H9 (cell line): ENCODE measurements at regions not wholly inside any gene's neighbourhood (a gene's known extent, or its start where the extent isn't known, plus 50 kb on each side); places are given as distances from the start of the nearest gene placed in this dataset.

ENCODE experiments used
- DNase-seq: peaks from one replicate; pipeline ENCODE4 v3.0.0-alpha.2; 2017
- H2AFZ ChIP-seq: one replicate; pipeline ENCODE4 v1.6.1; 2013; ENCODE audit warnings: mild to moderate bottlenecking, low read length, control low read depth, moderate library complexity
- H2AK5ac ChIP-seq: 2 replicates; pipeline ENCODE4 v1.6.1; 2013; ENCODE audit warnings: low read length, control low read depth, mixed read lengths; ENCODE audit not compliant: insufficient read length
- H2BK120ac ChIP-seq: one replicate; pipeline ENCODE4 v1.6.1; 2013; ENCODE audit warnings: low read depth, mild to moderate bottlenecking, low read length, control low read depth, inconsistent platforms; ENCODE audit not compliant: poor library complexity, severe bottlenecking
- H2BK12ac ChIP-seq: 2 replicates; pipeline ENCODE4 v1.6.1; 2013; ENCODE audit warnings: low read length, control low read depth, mixed read lengths, low read depth; ENCODE audit not compliant: insufficient read length
- H2BK15ac ChIP-seq: 2 replicates; pipeline ENCODE4 v1.6.1; 2013; ENCODE audit warnings: low read depth, low read length, control low read depth
- H2BK20ac ChIP-seq: one replicate; pipeline ENCODE4 v1.6.1; 2013; ENCODE audit warnings: low read depth, mild to moderate bottlenecking, low read length, control low read depth, inconsistent platforms; ENCODE audit not compliant: poor library complexity, severe bottlenecking
- H2BK5ac ChIP-seq: 2 replicates; pipeline ENCODE4 v1.6.1; 2013; ENCODE audit warnings: low read length, control low read depth, mixed read lengths; ENCODE audit not compliant: insufficient read length
- H3K14ac ChIP-seq: 2 replicates; pipeline ENCODE4 v1.6.1; 2013; ENCODE audit warnings: low read length, control low read depth; ENCODE audit not compliant: insufficient read depth
- H3K18ac ChIP-seq: 2 replicates; pipeline ENCODE4 v1.6.1; 2013; ENCODE audit warnings: low read depth, mild to moderate bottlenecking, mixed read lengths, low read length, control low read depth; ENCODE audit not compliant: insufficient read length
- H3K23ac ChIP-seq: 2 replicates; pipeline ENCODE4 v1.6.1; 2013; ENCODE audit warnings: low read length, control low read depth, mixed read lengths, low read depth; ENCODE audit not compliant: insufficient read length
- H3K23me2 ChIP-seq: 2 replicates; pipeline ENCODE4 v1.6.1; 2013; ENCODE audit warnings: low read depth, mild to moderate bottlenecking, mixed read lengths, low read length, control low read depth; ENCODE audit not compliant: insufficient read length, poor library complexity, severe bottlenecking
- H3K27ac ChIP-seq: 2 replicates; pipeline ENCODE4 v1.5.1; 2013; ENCODE audit warnings: low read length, control low read depth, mixed read lengths, low read depth; ENCODE audit not compliant: insufficient read length
- H3K27me3 ChIP-seq: 2 replicates; pipeline ENCODE4 v1.6.1; 2013; ENCODE audit warnings: low read length, control low read depth, inconsistent platforms; ENCODE audit not compliant: insufficient read depth
- H3K4ac ChIP-seq: 2 replicates; pipeline ENCODE4 v1.6.1; 2013; ENCODE audit warnings: low read depth, mild to moderate bottlenecking, control low read depth, inconsistent platforms, low read length, moderate library complexity
- H3K4me1 ChIP-seq: 2 replicates; pipeline ENCODE4 v1.6.1; 2013; ENCODE audit warnings: low read length, control low read depth, inconsistent platforms; ENCODE audit not compliant: insufficient read depth
- H3K4me2 ChIP-seq: 2 replicates; pipeline ENCODE4 v1.6.1; 2013; ENCODE audit warnings: low read length, control low read depth, mixed read lengths; ENCODE audit not compliant: insufficient read length, insufficient read depth
- H3K56ac ChIP-seq: 2 replicates; pipeline ENCODE4 v1.6.1; 2013; ENCODE audit warnings: low read depth, mild to moderate bottlenecking, mixed read lengths, low read length, control low read depth; ENCODE audit not compliant: insufficient read length
- H3K79me1 ChIP-seq: 2 replicates; pipeline ENCODE4 v1.6.1; 2013; ENCODE audit warnings: low read depth, mild to moderate bottlenecking, moderate library complexity, low read length, control low read depth, inconsistent platforms; ENCODE audit not compliant: insufficient read depth, poor library complexity, severe bottlenecking
- H3K79me2 ChIP-seq: 2 replicates; pipeline ENCODE4 v1.6.1; 2013; ENCODE audit warnings: low read length, control low read depth, inconsistent platforms; ENCODE audit not compliant: insufficient read depth
- H3K9ac ChIP-seq: 2 replicates; pipeline ENCODE4 v1.6.1; 2013; ENCODE audit warnings: low read length, control low read depth, mixed read lengths; ENCODE audit not compliant: insufficient read length; ENCODE audit errors: extremely low read depth
- H3K9me3 ChIP-seq: one replicate; pipeline ENCODE4 v1.6.1; 2013; ENCODE audit warnings: low read depth, low read length, inconsistent platforms; ENCODE audit not compliant: control insufficient read depth
- H3T11ph ChIP-seq: one replicate; pipeline ENCODE4 v1.6.1; 2013; ENCODE audit warnings: mild to moderate bottlenecking, low read length, control low read depth, inconsistent platforms
- H4K20me1 ChIP-seq: one replicate; pipeline ENCODE4 v1.6.1; 2013; ENCODE audit not compliant: control insufficient read depth, insufficient read length, insufficient read depth
- H4K5ac ChIP-seq: 2 replicates; pipeline ENCODE4 v1.6.1; 2013; ENCODE audit warnings: low read depth, mild to moderate bottlenecking, mixed read lengths, low read length, control low read depth; ENCODE audit not compliant: insufficient read length
- H4K8ac ChIP-seq: replicated peaks from 2 replicates; pipeline ENCODE4 v1.6.1; 2013; ENCODE audit warnings: low read length, control low read depth, mixed read lengths, low read depth; ENCODE audit not compliant: insufficient read length
- H4K91ac ChIP-seq: 2 replicates; pipeline ENCODE4 v1.6.1; 2013; ENCODE audit warnings: low read depth, mild to moderate bottlenecking, moderate library complexity, mixed read lengths, low read length, control low read depth; ENCODE audit not compliant: insufficient read length
- H3K27ac Mint-ChIP-seq, 3 experiments: 2 replicates in 2 of 3; 3 replicates in 1 of 3; pipeline ENCODE4 v1.8.0; 2020 to 2021; ENCODE audit warnings: mixed read lengths in 3 of 3, mild to moderate bottlenecking in 1 of 3, moderate library complexity in 1 of 3
- H3K27me3 Mint-ChIP-seq: 2 replicates; pipeline ENCODE4 v1.8.0; 2021; ENCODE audit warnings: low read depth, mild to moderate bottlenecking, moderate library complexity, mixed read lengths
- H3K36me3 Mint-ChIP-seq, 3 experiments: 2 replicates in 2 of 3; 3 replicates in 1 of 3; pipeline ENCODE4 v1.8.0; 2020 to 2021; ENCODE audit warnings: low read depth in 3 of 3, mixed read lengths in 3 of 3; ENCODE audit not compliant: insufficient read depth in 1 of 3
- H3K4me1 Mint-ChIP-seq, 2 experiments: 2 replicates each; pipeline ENCODE4 v1.8.0; 2020; ENCODE audit warnings: mixed read lengths in 2 of 2
- H3K4me3 Mint-ChIP-seq, 2 experiments: 2 replicates in 1 of 2; 3 replicates in 1 of 2; pipeline ENCODE4 v1.8.0; 2020 to 2021; ENCODE audit warnings: mild to moderate bottlenecking in 2 of 2, mixed read lengths in 2 of 2, moderate library complexity in 1 of 2
- H3K9me3 Mint-ChIP-seq, 2 experiments: 2 replicates in 1 of 2; 3 replicates in 1 of 2; pipeline ENCODE4 v1.8.0; 2020; ENCODE audit warnings: mild to moderate bottlenecking in 2 of 2, mixed read lengths in 2 of 2, moderate library complexity in 1 of 2
- CTCF ChIP-seq: fragments of 200-600 bp; sonication (generic); conservative IDR thresholded peaks from 3 replicates; pipeline ENCODE4 v1.8.0; 2021; ENCODE audit warnings: antibody characterized with exemption, mild to moderate bottlenecking
- WGBS: extraction: QIAGEN DNeasy Blood & Tissue Kit; methylation state at CpG from one replicate; pipeline ENCODE4 v1.1.7; 2013; ENCODE audit warnings: missing lambda C conversion rate, low lambda C conversion rate, mixed read lengths; ENCODE audit not compliant: insufficient read length; ENCODE audit errors: extremely low coverage; 5-methylcytosine and 5-hydroxymethylcytosine counted together

GRCh38 chr7:115085421-115085820 lies 163.5 kb downstream of the MDFIC start:
- Histone ChIP-seq H2AFZ (no peak overlapping the region), H3K23ac (no peak overlapping the region), H2BK15ac (no peak overlapping the region), H3K27ac (no peak overlapping the region), H3K4ac (no peak overlapping the region), H2BK120ac (no peak overlapping the region), H3K23me2 (no peaks in the 10 kb centered on the region), H3K79me2 (no peaks in the 10 kb centered on the region), H3K4me1 (no peaks in the 10 kb centered on the region), H4K5ac (no peak overlapping the region), H2BK12ac (no peak overlapping the region), H4K20me1 (no peaks in the 10 kb centered on the region), H3K9me3 (no peaks in the 10 kb centered on the region), H4K8ac (no peak overlapping the region), H3K4me2 (no peak overlapping the region), H3K56ac (no peak overlapping the region), H4K91ac (no peak overlapping the region), H2BK5ac (no peak overlapping the region), H3K18ac (no peak overlapping the region), H2AK5ac (no peak overlapping the region), H3K79me1 (no peaks in the 10 kb centered on the region), H3K9ac (no peak overlapping the region), H2BK20ac (no peak overlapping the region), H3K27me3 (no peaks in the 10 kb centered on the region), H3T11ph (no peak overlapping the region), H3K14ac (no peak overlapping the region)
- H3K36me3 Mint-ChIP-seq = no peaks in the 10 kb centered on the region; a peak in 1 of 7 replicates
- no peak overlapping the region for H3K27ac Mint-ChIP-seq
- WGBS = no CpG with 5 or more reads among the region's 3 CpGs
- peaks cover 0 to 2% of the 10 kb centered on the region in 2 experiments; a peak in 1 of 5 replicates for H3K9me3 Mint-ChIP-seq
- DNase-seq = no peak
- no peak for TF ChIP-seq CTCF
- no peak overlapping the region for H3K4me3 Mint-ChIP-seq
- no peaks in the 10 kb centered on the region for H3K27me3 Mint-ChIP-seq
- peaks cover 6 to 8% of the 10 kb centered on the region in 2 experiments for H3K4me1 Mint-ChIP-seq
